GM12878 (cell line): ENCODE measurements at regions not wholly inside any gene's neighbourhood (a gene's known extent, or its start where the extent isn't known, plus 50 kb on each side); places are given as distances from the start of the nearest gene placed in this dataset.

Experiments used
- ATAC-seq: fragments of 200-7000 bp; cut with Tn5 transposase; 3 replicates; pipeline ENCODE4 v1.9.1; 2020; ENCODE audit warnings: mild to moderate bottlenecking, moderate library complexity
- BruUV-seq: library from RNA; stranded (reverse); fragments of 400-500 nt; replicated peaks from 2 replicates; lab custom pipeline; 2021; lab: Mats Ljungman, UMichigan
- CTCF ChIA-PET: fragments of 300-600 bp; sonication (Branson Sonifier 250); formaldehyde crosslinking; extraction: SDS; loops from one replicate; lab custom pipeline; 2021; ENCODE audit warnings: inconsistent platforms; lab: Yijun Ruan, JAX
- POLR2A ChIA-PET: fragments of 350-600 bp; formaldehyde crosslinking; extraction: SDS; loops from one replicate; lab custom pipeline; 2021; ENCODE audit warnings: inconsistent platforms; lab: Charles Lee
- RAD21 ChIA-PET: fragments of 300-600 bp; sonication (Branson Sonifier 250); formaldehyde crosslinking; loops from one replicate; lab custom pipeline; 2023; ENCODE audit warnings: antibody characterized with exemption; ENCODE audit not compliant: unreplicated experiment; lab: Charles Lee
- SMC1A ChIA-PET: fragments of 300-600 bp; sonication (Branson Sonifier 250); formaldehyde crosslinking; loops from one replicate; lab custom pipeline; 2023; ENCODE audit not compliant: unreplicated experiment, uncharacterized antibody; lab: Charles Lee
- DNase-seq: peaks from one replicate; pipeline ENCODE4 v3.0.0-alpha.2; 2011; ENCODE audit warnings: low read depth, low spot score
- FAIRE-seq: peaks from 3 replicates; lab custom pipeline; 2011; peaks lifted over from hg19 to GRCh38; lab: Jason Lieb, UNC
- H2AFZ ChIP-seq: 2 replicates; pipeline ENCODE4 v1.6.0; 2011; ENCODE audit warnings: low read depth, low read length, control low read depth; ENCODE audit not compliant: control insufficient read depth
- H3K27ac ChIP-seq: 2 replicates; pipeline ENCODE4 v1.5.1; 2011; ENCODE audit warnings: control low read depth; ENCODE audit not compliant: control insufficient read depth, insufficient read depth
- H3K27me3 ChIP-seq, 2 experiments: replicated peaks in 1 of 2; 2 replicates each; pipeline versions ENCODE4 v1.6.0 to v1.6.1; 2011; ENCODE audit warnings: low read length in 1 of 2; ENCODE audit not compliant: control insufficient read depth in 2 of 2, insufficient read depth in 2 of 2
- H3K36me3 ChIP-seq, 2 experiments: 2 replicates each; pipeline ENCODE4 v1.5.1; 2011; ENCODE audit warnings: low read length in 1 of 2; ENCODE audit not compliant: control insufficient read depth in 2 of 2, insufficient read depth in 2 of 2
- H3K4me1 ChIP-seq: 2 replicates; pipeline ENCODE4 v1.6.1; 2011; ENCODE audit warnings: mild to moderate bottlenecking, low read length, moderate library complexity, mixed read lengths; ENCODE audit not compliant: control insufficient read depth, insufficient read depth
- H3K4me2 ChIP-seq: 2 replicates; pipeline ENCODE4 v1.6.0; 2011; ENCODE audit warnings: control low read depth; ENCODE audit not compliant: control insufficient read depth, insufficient read depth
- H3K4me3 ChIP-seq: fragments of 200-600 bp; sonication (generic); 2 replicates; pipeline ENCODE4 v1.5.1; 2016
- H3K79me2 ChIP-seq: 2 replicates; pipeline ENCODE4 v1.6.0; 2011; ENCODE audit warnings: low read length; ENCODE audit not compliant: control insufficient read depth, insufficient read depth
- H3K9ac ChIP-seq: 2 replicates; pipeline ENCODE4 v1.8.0; 2011; ENCODE audit warnings: low read length, control low read depth, mixed read lengths; ENCODE audit not compliant: control insufficient read depth, insufficient read depth
- H3K9me3 ChIP-seq: replicated peaks from 3 replicates; pipeline ENCODE4 v1.5.1; 2011; ENCODE audit warnings: mild to moderate bottlenecking, low read length; ENCODE audit not compliant: control insufficient read depth, insufficient read depth
- H4K20me1 ChIP-seq: 2 replicates; pipeline ENCODE4 v1.6.0; 2011; ENCODE audit not compliant: control insufficient read depth, insufficient read depth
- BACH1 ChIP-seq: fragments of 450-650 bp; IDR thresholded peaks from 2 replicates; pipeline ENCODE4 v1.6.1; 2017; ENCODE audit warnings: mild to moderate bottlenecking, borderline replicate concordance
- CBX3 ChIP-seq: fragments of 200-600 bp; sonication (generic); IDR thresholded peaks from 2 replicates; pipeline ENCODE4 v1.6.1; 2016; ENCODE audit warnings: low read depth, borderline replicate concordance
- CHD2 ChIP-seq: IDR thresholded peaks from 2 replicates; pipeline ENCODE4 v1.6.1; 2011; ENCODE audit warnings: low read depth, low read length, improper control_type of control experiment, borderline replicate concordance
- GABPA ChIP-seq: IDR thresholded peaks from 2 replicates; pipeline ENCODE4 v1.6.1; 2014; ENCODE audit warnings: antibody characterized with exemption, low read depth, mild to moderate bottlenecking, inconsistent platforms
- HCFC1 ChIP-seq: fragments of 150-350 bp; IDR thresholded peaks from 2 replicates; pipeline ENCODE4 v1.6.1; 2014; ENCODE audit warnings: low read length
- MTA2 ChIP-seq: fragments of 450-650 bp; IDR thresholded peaks from 2 replicates; pipeline ENCODE4 v1.6.1; 2016; ENCODE audit warnings: low read depth, mild to moderate bottlenecking, moderate library complexity
- NFIC ChIP-seq: IDR thresholded peaks from 2 replicates; pipeline ENCODE4 v1.6.1; 2012; ENCODE audit warnings: low read depth, mild to moderate bottlenecking, inconsistent platforms, low read length, moderate library complexity
- RAD51 ChIP-seq: fragments of 450-650 bp; IDR thresholded peaks from 2 replicates; pipeline ENCODE4 v1.6.1; 2016; ENCODE audit warnings: moderate library complexity, mild to moderate bottlenecking, inconsistent platforms
- SMAD5 ChIP-seq: IDR thresholded peaks from 2 replicates; pipeline ENCODE4 v1.6.1; 2016; ENCODE audit warnings: antibody characterized with exemption, low read depth
- SMC3 ChIP-seq: IDR thresholded peaks from 2 replicates; pipeline ENCODE4 v1.6.1; 2011; ENCODE audit warnings: low read length, improper control_type of control experiment, borderline replicate concordance
- SPI1 ChIP-seq: IDR thresholded peaks from 2 replicates; pipeline ENCODE4 v1.6.1; 2011; ENCODE audit warnings: low read depth, mild to moderate bottlenecking, low read length, moderate library complexity, borderline replicate concordance; ENCODE audit not compliant: insufficient read depth
- TCF7 ChIP-seq: IDR thresholded peaks from 2 replicates; pipeline ENCODE4 v1.6.1; 2014; ENCODE audit warnings: antibody characterized with exemption, borderline replicate concordance
- ZBED1 ChIP-seq: IDR thresholded peaks from 2 replicates; pipeline ENCODE4 v1.6.1; 2016; ENCODE audit warnings: borderline replicate concordance
- ZSCAN29 ChIP-seq: fragments of 450-650 bp; IDR thresholded peaks from 2 replicates; pipeline ENCODE4 v1.6.1; 2017; ENCODE audit warnings: mild to moderate bottlenecking, moderate library complexity
- WGBS: methylation state at CpG from one replicate; pipeline ENCODE4 v1.1.6; 2016; ENCODE audit warnings: low lambda C conversion rate; ENCODE audit not compliant: insufficient replicate concordance, insufficient coverage; ENCODE audit errors: missing lambda C conversion rate; 5-methylcytosine and 5-hydroxymethylcytosine counted together
- in situ Hi-C: fragments of 300-500 bp; cut with MboI; formaldehyde crosslinking; loops from 9 replicates; pipeline ENCODE4 v1.14.3; 2018; ENCODE audit warnings: mixed read lengths
- intact Hi-C: fragments of 100-400 bp; cut with micrococcal nuclease; formaldehyde crosslinking; loops from one replicate; pipeline ENCODE4 v1.14.2; 2022; ENCODE audit not compliant: unreplicated experiment
- TF ChIP-seq, protein P1 (sequence below): fragments of 150-350 bp; IDR thresholded peaks from 2 replicates; pipeline ENCODE4 v1.6.1; 2016; ENCODE audit warnings: low read depth, low read length

DNA sequence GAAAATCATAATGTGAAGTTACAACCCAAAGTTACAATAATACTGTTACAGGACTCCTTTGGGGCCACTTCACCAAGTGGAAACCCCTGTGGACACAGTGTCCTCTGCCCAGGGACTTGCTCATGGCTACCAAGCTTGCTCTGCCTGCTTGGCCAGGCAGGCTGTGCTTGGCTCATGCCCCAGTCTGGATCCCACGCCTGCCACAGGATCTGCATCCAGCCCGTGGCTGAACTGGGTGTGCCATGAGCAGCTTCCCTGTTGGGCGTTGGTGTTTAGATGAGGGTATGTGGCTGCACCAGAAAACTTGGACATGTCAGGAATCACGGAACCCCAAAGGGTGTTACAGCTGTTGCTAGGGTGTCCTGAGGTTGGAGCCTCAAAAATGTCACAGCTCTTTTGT is 820.9 kb downstream of the SLC6A15 start:
- in situ Hi-C loops, result no loop called here
- 8% methylated on average over 4 of the region's 4 CpGs for WGBS
- no peaks in the 10 kb centered on the region for H4K20me1 ChIP-seq

More for the DNA sequence above, 820.9 kb downstream of the SLC6A15 start:
- ChIA-PET RAD21 (no interaction called here), POLR2A (no interaction called here), SMC1A (no interaction called here), CTCF (interaction anchor here (1.6 kb wide), 1 partner anchor 266 kb away, joined by 3 read pairs; no protein-coding TSS in a partner anchor)
- DNase-seq (no peak), FAIRE-seq (no peak), ATAC-seq (no peak)
- H3K27me3 ChIP-seq, result no peaks in the 10 kb centered on the region
- no peaks in the 10 kb centered on the region for H3K36me3 ChIP-seq
- no peaks in the 10 kb centered on the region for H3K79me2 ChIP-seq
- H3K4me2 ChIP-seq, result no peak overlapping the region
- H3K4me3 ChIP-seq, result no peak overlapping the region
- no peak overlapping the region for H3K9ac ChIP-seq
- intact Hi-C loops, result no loop called here
- no TSS peak for BruUV-seq
- H3K9me3 ChIP-seq, result no peaks in the 10 kb centered on the region
- H3K4me1 ChIP-seq, result no peaks in the 10 kb centered on the region
- no peak overlapping the region for H3K27ac ChIP-seq
- H2AFZ ChIP-seq, result no peak overlapping the region
- no peak for TF ChIP-seq MTA2
- no peak for TF ChIP-seq CBX3
- no peak for TF ChIP-seq ZSCAN29
- TF ChIP-seq HCFC1, result no peak
- TF ChIP-seq TCF7, result no peak
- no peak for TF ChIP-seq SPI1
- TF ChIP-seq GABPA, result no peak
- TF ChIP-seq SMC3, result no peak
- no peak for TF ChIP-seq RAD51
- no peak for TF ChIP-seq NFIC
- no peak for TF ChIP-seq BACH1
- no peak for TF ChIP-seq ZBED1
- TF ChIP-seq CHD2, result no peak
- TF ChIP-seq, protein P1, sequence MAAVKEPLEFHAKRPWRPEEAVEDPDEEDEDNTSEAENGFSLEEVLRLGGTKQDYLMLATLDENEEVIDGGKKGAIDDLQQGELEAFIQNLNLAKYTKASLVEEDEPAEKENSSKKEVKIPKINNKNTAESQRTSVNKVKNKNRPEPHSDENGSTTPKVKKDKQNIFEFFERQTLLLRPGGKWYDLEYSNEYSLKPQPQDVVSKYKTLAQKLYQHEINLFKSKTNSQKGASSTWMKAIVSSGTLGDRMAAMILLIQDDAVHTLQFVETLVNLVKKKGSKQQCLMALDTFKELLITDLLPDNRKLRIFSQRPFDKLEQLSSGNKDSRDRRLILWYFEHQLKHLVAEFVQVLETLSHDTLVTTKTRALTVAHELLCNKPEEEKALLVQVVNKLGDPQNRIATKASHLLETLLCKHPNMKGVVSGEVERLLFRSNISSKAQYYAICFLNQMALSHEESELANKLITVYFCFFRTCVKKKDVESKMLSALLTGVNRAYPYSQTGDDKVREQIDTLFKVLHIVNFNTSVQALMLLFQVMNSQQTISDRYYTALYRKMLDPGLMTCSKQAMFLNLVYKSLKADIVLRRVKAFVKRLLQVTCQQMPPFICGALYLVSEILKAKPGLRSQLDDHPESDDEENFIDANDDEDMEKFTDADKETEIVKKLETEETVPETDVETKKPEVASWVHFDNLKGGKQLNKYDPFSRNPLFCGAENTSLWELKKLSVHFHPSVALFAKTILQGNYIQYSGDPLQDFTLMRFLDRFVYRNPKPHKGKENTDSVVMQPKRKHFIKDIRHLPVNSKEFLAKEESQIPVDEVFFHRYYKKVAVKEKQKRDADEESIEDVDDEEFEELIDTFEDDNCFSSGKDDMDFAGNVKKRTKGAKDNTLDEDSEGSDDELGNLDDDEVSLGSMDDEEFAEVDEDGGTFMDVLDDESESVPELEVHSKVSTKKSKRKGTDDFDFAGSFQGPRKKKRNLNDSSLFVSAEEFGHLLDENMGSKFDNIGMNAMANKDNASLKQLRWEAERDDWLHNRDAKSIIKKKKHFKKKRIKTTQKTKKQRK, result no peak
- TF ChIP-seq SMAD5, result no peak
